Uterus (tissue), 2 donors: ENCODE measurements at regions not wholly inside any gene's neighbourhood (a gene's known extent, or its start where the extent isn't known, plus 50 kb on each side); places are given as distances from the start of the nearest gene placed in this dataset.

ENCODE experiments used
- CTCF ChIP-seq, 4 experiments: fragments of 200-600 bp in 2 of 4; fragments of 450-650 bp in 2 of 4; sonication (generic) in 2 of 4; IDR thresholded peaks; one replicate each; pipeline ENCODE4 v1.5.1; 2016 to 2019; ENCODE audit warnings: antibody characterized with exemption in 4 of 4, mild to moderate bottlenecking in 2 of 4, moderate library complexity in 1 of 4
- POLR2A ChIP-seq, 2 donors: fragments of 450-650 bp; IDR thresholded peaks; one replicate each; pipeline ENCODE4 v1.6.1; 2016; ENCODE audit warnings: antibody characterized with exemption in 2 of 2, mild to moderate bottlenecking in 1 of 2, moderate library complexity in 1 of 2

GRCh38 chr18:37721544-37722522 is 156.2 kb upstream of the CELF4 start:
- TF ChIP-seq CTCF (IDR thresholded peaks at IDR 0.05), result no peak
- no peak for TF ChIP-seq POLR2A (IDR thresholded peaks at IDR 0.05)
